T-cell (primary cell): ENCODE measurements at regions not wholly inside any gene's neighbourhood (a gene's known extent, or its start where the extent isn't known, plus 50 kb on each side); places are given as distances from the start of the nearest gene placed in this dataset.
"Not testable (repeated sequence)": the region's sequence is repeated elsewhere in the genome, so short reads cannot be mapped to it uniquely, and the experiment has no call there.

Source experiments
- ATAC-seq, 4 experiments: fragments of 200-7000 bp in 3 of 4; fragments of 150-1000 bp in 1 of 4; cut with Tn5 transposase; replicated peaks in 1 of 4; 1 replicate in 3 of 4; 2 replicates in 1 of 4; pipeline ENCODE4 v1.10.0; 2021; ENCODE audit warnings: moderate library complexity in 3 of 4, mild to moderate bottlenecking in 2 of 4, moderate number of reproducible peaks in 1 of 4
- CTCF ChIA-PET, 2 donors: fragments of 300-600 bp; sonication (Branson Sonifier 250); formaldehyde crosslinking; loops; one replicate each; lab custom pipeline; 2022; ENCODE audit warnings: antibody characterized with exemption in 2 of 2; lab: Charles Lee
- POLR2A ChIA-PET, 2 donors: fragments of 300-600 bp; sonication (Branson Sonifier 250); formaldehyde crosslinking; loops; one replicate each; lab custom pipeline; 2022; ENCODE audit warnings: antibody characterized with exemption in 2 of 2; lab: Charles Lee
- DNase-seq, 35 experiments: peaks; one replicate each; pipeline versions ENCODE4 v3.0.0 to v3.0.0-alpha.2; 2013 to 2023
- H3K27ac ChIP-seq: one replicate; pipeline ENCODE4 v1.5.1; 2013; ENCODE audit warnings: low read length
- H3K27me3 ChIP-seq, 2 experiments: replicated peaks in 1 of 2; 1 replicate in 1 of 2; 2 replicates in 1 of 2; pipeline versions ENCODE4 v1.6.1 to v1.7.0; 2013; ENCODE audit warnings: low read length in 1 of 2, mixed read lengths in 1 of 2; ENCODE audit not compliant: control insufficient read depth in 2 of 2, insufficient read depth in 2 of 2; ENCODE audit errors: extremely low read depth in 1 of 2
- H3K36me3 ChIP-seq, 2 donors: 1 replicate in 1 of 2; 2 replicates in 1 of 2; pipeline versions ENCODE4 v1.6.1 to v1.7.0; 2013; ENCODE audit warnings: low read length in 1 of 2; ENCODE audit not compliant: control insufficient read depth in 2 of 2, insufficient read depth in 1 of 2; ENCODE audit errors: extremely low read depth in 1 of 2
- H3K4me1 ChIP-seq, 2 experiments: 1 replicate in 1 of 2; 2 replicates in 1 of 2; pipeline versions ENCODE4 v1.6.1 to v1.7.0; 2013; ENCODE audit warnings: low read length in 2 of 2, mixed read lengths in 1 of 2; ENCODE audit not compliant: insufficient read depth in 2 of 2, control insufficient read depth in 1 of 2; ENCODE audit errors: extremely low read depth in 1 of 2
- H3K4me3 ChIP-seq, 2 donors: 1 replicate in 1 of 2; 2 replicates in 1 of 2; pipeline versions ENCODE4 v1.5.1 to v1.7.0; 2013; ENCODE audit warnings: mild to moderate bottlenecking in 2 of 2, low read length in 1 of 2, moderate library complexity in 1 of 2; ENCODE audit not compliant: control insufficient read depth in 1 of 2; ENCODE audit errors: extremely low read depth in 1 of 2
- H3K9me3 ChIP-seq: 2 replicates; pipeline ENCODE4 v1.7.0; 2013
- H3K27ac Mint-ChIP-seq, 2 donors: one replicate each; pipeline ENCODE4 v1.8.0; 2020 to 2021; ENCODE audit warnings: mild to moderate bottlenecking in 2 of 2, mixed read lengths in 2 of 2
- H3K27me3 Mint-ChIP-seq, 2 donors: one replicate each; pipeline ENCODE4 v1.8.0; 2021 to 2022; ENCODE audit warnings: mixed read lengths in 2 of 2
- H3K36me3 Mint-ChIP-seq: one replicate; pipeline ENCODE4 v1.8.0; 2021; ENCODE audit warnings: mixed read lengths
- H3K4me1 Mint-ChIP-seq, 3 donors: one replicate each; pipeline ENCODE4 v1.8.0; 2020 to 2022; ENCODE audit warnings: mixed read lengths in 3 of 3, mild to moderate bottlenecking in 1 of 3
- H3K4me3 Mint-ChIP-seq, 3 donors: one replicate each; pipeline ENCODE4 v1.8.0; 2020 to 2022; ENCODE audit warnings: mild to moderate bottlenecking in 3 of 3, mixed read lengths in 3 of 3, moderate library complexity in 3 of 3
- H3K9me3 Mint-ChIP-seq, 3 donors: one replicate each; pipeline ENCODE4 v1.8.0; 2020 to 2022; ENCODE audit warnings: mixed read lengths in 3 of 3
- WGBS: methylation state at CpG from one replicate; pipeline ENCODE4 v1.1.5; 2013; ENCODE audit warnings: missing lambda C conversion rate; ENCODE audit not compliant: insufficient coverage; 5-methylcytosine and 5-hydroxymethylcytosine counted together

GRCh38 chr2:185265747-185266146, 472.9 kb upstream of the FSIP2 start:
- CTCF ChIA-PET, result no interaction called here
- H3K9me3 ChIP-seq, result no peaks in the 10 kb centered on the region

GRCh38 chr2:185268651-185269050, 470.0 kb upstream of the FSIP2 start:
- Histone ChIP-seq H3K27me3 (no peaks in the 10 kb centered on the region), H3K4me3 (no peak overlapping the region), H3K4me1 (no peaks in the 10 kb centered on the region), H3K36me3 (no peaks in the 10 kb centered on the region), H3K27ac (no peak overlapping the region), H3K9me3 (no peaks in the 10 kb centered on the region)
- ChIA-PET CTCF (no interaction called here), POLR2A (no interaction called here)
- no peaks in the 10 kb centered on the region for H3K27me3 Mint-ChIP-seq
- H3K4me1 Mint-ChIP-seq, result no peaks in the 10 kb centered on the region
- no peak for DNase-seq
- WGBS, result 90% methylated on average over 1 of the region's 3 CpGs
- H3K36me3 Mint-ChIP-seq, result no peaks in the 10 kb centered on the region
- no peak for ATAC-seq
- H3K9me3 Mint-ChIP-seq, result peaks cover 0 to 5% (median 0%) of the 10 kb centered on the region in 3 donors
- H3K4me3 Mint-ChIP-seq, result no peak overlapping the region
- H3K27ac Mint-ChIP-seq, result no peak overlapping the region

More at GRCh38 chr2:185265747-185266146, 472.9 kb upstream of the FSIP2 start:
- no peaks in the 10 kb centered on the region for H3K27me3 ChIP-seq
- no peaks in the 10 kb centered on the region for H3K4me1 ChIP-seq
- no peak overlapping the region for H3K27ac Mint-ChIP-seq
- H3K27me3 Mint-ChIP-seq, result no peaks in the 10 kb centered on the region
- WGBS, result no CpG with 5 or more reads among the region's 1 CpG
- H3K36me3 ChIP-seq, result no peaks in the 10 kb centered on the region
- H3K9me3 Mint-ChIP-seq, result peaks cover 0 to 5% (median 2%) of the 10 kb centered on the region in 3 donors
- ATAC-seq (no peak), DNase-seq (no peak)
- H3K36me3 Mint-ChIP-seq, result no peaks in the 10 kb centered on the region
- H3K27ac ChIP-seq, result no peak overlapping the region
- no peaks in the 10 kb centered on the region for H3K4me1 Mint-ChIP-seq
- H3K4me3 ChIP-seq, result no peak overlapping the region
- H3K4me3 Mint-ChIP-seq, result no peak overlapping the region
- POLR2A ChIA-PET, result no interaction called here

DNA sequence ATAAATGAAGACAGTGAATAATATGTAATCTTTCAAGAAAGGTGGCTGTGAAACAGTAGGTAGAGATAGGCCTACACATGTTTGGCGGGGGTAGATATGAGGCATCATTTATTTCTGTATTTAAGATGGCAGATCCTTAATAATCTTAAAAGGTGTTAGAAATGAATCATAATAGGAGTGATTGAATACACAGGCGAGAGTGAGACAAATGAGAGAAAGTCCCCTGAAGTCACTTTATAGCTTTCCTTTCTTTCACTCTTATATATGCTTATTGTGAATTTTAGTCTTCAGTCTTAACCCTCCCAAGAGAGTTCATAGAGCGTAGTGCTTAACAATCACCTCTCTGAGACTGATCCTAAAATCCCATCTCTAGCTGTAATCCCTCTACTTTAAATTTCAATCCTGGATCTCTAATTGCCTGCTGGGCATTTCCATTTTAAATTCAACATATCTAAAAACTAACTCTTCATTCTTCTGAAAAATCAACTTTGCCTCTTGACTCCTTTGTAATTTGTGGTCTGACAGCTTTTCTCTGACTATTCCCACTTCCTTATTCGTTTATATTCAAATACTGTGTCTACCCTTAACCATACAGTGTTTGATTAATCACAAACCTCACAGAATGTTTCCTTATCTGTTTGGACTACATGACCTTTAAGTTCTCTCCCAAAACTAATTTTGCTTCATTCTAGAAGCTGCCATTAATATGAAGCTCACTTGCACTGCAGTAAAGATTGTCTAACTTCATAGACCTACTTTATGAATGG, 463.7 kb upstream of the FSIP2 start:
- H3K9me3 Mint-ChIP-seq, result no peaks in the 10 kb centered on the region
- Histone ChIP-seq H3K9me3 (no peaks in the 10 kb centered on the region), H3K27ac (no peak overlapping the region), H3K36me3 (no peaks in the 10 kb centered on the region), H3K4me1 (no peaks in the 10 kb centered on the region), H3K4me3 (no peak overlapping the region), H3K27me3 (no peaks in the 10 kb centered on the region)
- ATAC-seq (no peak), DNase-seq (no peak)
- H3K4me1 Mint-ChIP-seq, result no peaks in the 10 kb centered on the region
- WGBS, result no CpG with 5 or more reads among the region's 4 CpGs
- no peaks in the 10 kb centered on the region for H3K27me3 Mint-ChIP-seq
- H3K27ac Mint-ChIP-seq, result no peak overlapping the region
- ChIA-PET POLR2A (no interaction called here), CTCF (no interaction called here)
- H3K4me3 Mint-ChIP-seq, result no peak overlapping the region
- no peaks in the 10 kb centered on the region for H3K36me3 Mint-ChIP-seq

- H3K27ac Mint-ChIP-seq, ATAC-seq: not testable (repeated sequence)
Measured at GRCh38 chr2:185275979-185276378, 462.6 kb upstream of the FSIP2 start.

GRCh38 chr2:185278761-185279160, 459.8 kb upstream of the FSIP2 start:
- Histone ChIP-seq H3K27me3 (no peaks in the 10 kb centered on the region), H3K36me3 (no peaks in the 10 kb centered on the region), H3K27ac (no peak overlapping the region), H3K4me3 (no peak overlapping the region), H3K9me3 (no peaks in the 10 kb centered on the region), H3K4me1 (no peaks in the 10 kb centered on the region)
- ChIA-PET CTCF (no interaction called here), POLR2A (no interaction called here)
- ATAC-seq (no peak), DNase-seq (no peak)
- Mint-ChIP-seq H3K4me1 (no peaks in the 10 kb centered on the region), H3K27ac (no peak overlapping the region), H3K4me3 (no peak overlapping the region), H3K9me3 (no peaks in the 10 kb centered on the region), H3K36me3 (no peaks in the 10 kb centered on the region), H3K27me3 (no peaks in the 10 kb centered on the region)
- WGBS, result no CpG with 5 or more reads among the region's 2 CpGs

More at GRCh38 chr2:185275979-185276378, 462.6 kb upstream of the FSIP2 start:
- H3K9me3 Mint-ChIP-seq, H3K27ac ChIP-seq, H3K4me1 Mint-ChIP-seq, DNase-seq, H3K9me3 ChIP-seq, H3K27me3 Mint-ChIP-seq, POLR2A ChIA-PET, H3K27me3 ChIP-seq, H3K4me1 ChIP-seq, H3K4me3 ChIP-seq, H3K36me3 ChIP-seq, CTCF ChIA-PET, H3K4me3 Mint-ChIP-seq, H3K36me3 Mint-ChIP-seq: not testable (repeated sequence)
- 79% methylated on average over 2 of the region's 3 CpGs for WGBS

DNA sequence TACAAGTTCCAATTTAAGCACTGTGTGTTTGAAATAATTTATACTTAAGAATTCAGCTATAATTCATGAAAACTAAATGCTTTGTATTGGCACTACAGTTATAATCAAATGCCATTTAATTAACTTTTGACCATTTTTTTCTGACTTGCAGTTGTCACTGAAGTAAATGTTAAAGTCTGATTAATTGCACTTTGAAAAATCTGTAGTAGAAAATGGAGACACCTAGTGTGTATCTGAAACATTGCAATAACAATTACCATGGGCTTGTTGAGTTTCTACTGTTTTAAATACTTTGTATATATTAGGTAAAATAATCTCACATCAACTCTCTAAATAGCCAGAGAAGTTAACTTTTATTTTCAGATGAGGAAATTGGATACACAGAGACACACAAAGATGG, 458.6 kb upstream of the FSIP2 start:
- H3K36me3 ChIP-seq, result no peaks in the 10 kb centered on the region
- H3K27ac ChIP-seq, result no peak overlapping the region
- H3K9me3 ChIP-seq, result no peaks in the 10 kb centered on the region
- Mint-ChIP-seq H3K27me3 (no peaks in the 10 kb centered on the region), H3K27ac (no peak overlapping the region), H3K9me3 (no peaks in the 10 kb centered on the region), H3K36me3 (no peaks in the 10 kb centered on the region), H3K4me1 (no peaks in the 10 kb centered on the region), H3K4me3 (no peak overlapping the region)
- POLR2A ChIA-PET, result no interaction called here
- DNase-seq, result no peak
- H3K4me1 ChIP-seq, result no peaks in the 10 kb centered on the region
- H3K27me3 ChIP-seq, result no peaks in the 10 kb centered on the region
- no peak overlapping the region for H3K4me3 ChIP-seq
- ATAC-seq, result no peak
- CTCF ChIA-PET, result no interaction called here

DNA sequence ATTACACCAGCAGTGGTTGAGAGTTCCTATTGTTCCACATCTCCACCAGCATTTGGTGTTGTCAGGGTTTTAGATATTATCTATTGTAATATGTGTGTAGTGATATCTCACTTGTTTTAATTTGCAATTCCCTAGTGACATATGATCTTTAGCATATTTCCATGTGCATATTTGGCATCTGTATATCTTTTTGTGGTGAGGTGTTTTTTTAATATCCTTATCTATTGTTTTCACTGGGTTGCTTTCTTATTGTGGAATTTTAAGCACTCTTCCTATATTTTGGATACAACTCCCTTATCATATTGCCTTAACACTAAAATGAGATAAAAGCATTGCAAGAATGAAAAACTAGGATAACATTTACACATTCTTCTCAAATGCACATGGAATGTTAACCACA, 453.9 kb upstream of the FSIP2 start:
- H3K4me1 ChIP-seq, result no peaks in the 10 kb centered on the region
- ChIA-PET CTCF (no interaction called here), POLR2A (no interaction called here)
- no peaks in the 10 kb centered on the region for H3K27me3 Mint-ChIP-seq
- H3K36me3 ChIP-seq, result no peaks in the 10 kb centered on the region
- DNase-seq (no peak), ATAC-seq (no peak)
- H3K4me1 Mint-ChIP-seq, result no peaks in the 10 kb centered on the region
- no peaks in the 10 kb centered on the region for H3K9me3 Mint-ChIP-seq
- H3K4me3 Mint-ChIP-seq, result no peak overlapping the region
- no peak overlapping the region for H3K27ac ChIP-seq
- no peak overlapping the region for H3K27ac Mint-ChIP-seq
- no peaks in the 10 kb centered on the region for H3K27me3 ChIP-seq
- H3K4me3 ChIP-seq, result no peak overlapping the region
- H3K36me3 Mint-ChIP-seq, result no peaks in the 10 kb centered on the region
- no peaks in the 10 kb centered on the region for H3K9me3 ChIP-seq
